HG02870 (cell line): ENCODE measurements at regions not wholly inside any gene's neighbourhood (a gene's known extent, or its start where the extent isn't known, plus 50 kb on each side); places are given as distances from the start of the nearest gene placed in this dataset.
"Not testable (repeated sequence)": the region's sequence is repeated elsewhere in the genome, so short reads cannot be mapped to it uniquely, and the experiment has no call there.

Experiments used
- ATAC-seq: cut with Tn5 transposase; IDR thresholded peaks from one replicate; pipeline ENCODE4 v1.9.1; 2021; ENCODE audit warnings: mild to moderate bottlenecking, moderate library complexity; ENCODE audit not compliant: unreplicated experiment

GRCh38 chr15:95044745-95045417, 813.5 kb downstream of the MCTP2 start:
- ATAC-seq = no peak

- ATAC-seq = no peak
These were observed 820.5 kb downstream of the MCTP2 start for GRCh38 chr15:95051861-95052260.

GRCh38 chr15:95059346-95059905, 828.1 kb downstream of the MCTP2 start:
- ATAC-seq = no peak

GRCh38 chr15:95068701-95069521, 837.5 kb downstream of the MCTP2 start:
- no peak for ATAC-seq

DNA sequence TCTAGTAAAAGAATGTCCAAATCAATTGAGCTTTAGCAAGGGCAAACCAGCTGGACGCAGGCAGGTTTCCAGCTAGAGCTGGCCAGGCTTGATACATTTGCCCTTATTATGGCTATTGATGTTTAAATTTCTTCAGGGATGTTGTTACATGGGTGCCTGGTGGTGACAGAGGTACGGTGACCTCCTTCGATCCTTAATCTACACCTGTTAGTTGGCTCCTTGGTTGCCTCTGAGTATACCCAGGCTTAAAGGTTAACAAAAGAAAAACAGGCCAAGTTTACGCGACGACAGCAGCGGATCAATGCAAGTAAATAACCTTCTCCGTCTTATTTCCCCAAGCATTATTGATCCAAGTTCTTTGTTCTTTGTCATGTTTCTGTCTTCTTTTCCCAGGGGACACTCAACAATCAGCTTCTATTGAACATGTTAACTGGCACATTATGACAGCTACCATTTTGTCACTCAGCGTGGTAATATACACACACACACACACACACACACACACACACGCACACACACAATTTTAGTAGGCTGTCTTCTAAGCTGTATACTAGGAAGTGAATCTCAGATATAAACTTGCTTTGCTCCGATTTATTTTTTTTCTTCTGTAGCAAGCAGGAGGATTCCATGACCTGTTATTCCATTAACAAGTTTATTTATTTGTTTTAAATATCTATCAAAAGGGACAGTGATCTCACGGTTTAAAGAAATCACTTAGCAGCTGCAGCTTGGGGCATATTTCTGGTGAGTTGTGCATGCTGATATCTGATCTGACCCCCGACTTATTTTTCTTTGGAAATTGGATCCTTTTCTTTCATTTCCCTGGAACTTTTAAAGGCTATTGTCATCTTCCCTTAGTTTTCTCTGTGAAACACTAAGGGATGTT, 844.7 kb downstream of the MCTP2 start:
- ATAC-seq = no peak

DNA sequence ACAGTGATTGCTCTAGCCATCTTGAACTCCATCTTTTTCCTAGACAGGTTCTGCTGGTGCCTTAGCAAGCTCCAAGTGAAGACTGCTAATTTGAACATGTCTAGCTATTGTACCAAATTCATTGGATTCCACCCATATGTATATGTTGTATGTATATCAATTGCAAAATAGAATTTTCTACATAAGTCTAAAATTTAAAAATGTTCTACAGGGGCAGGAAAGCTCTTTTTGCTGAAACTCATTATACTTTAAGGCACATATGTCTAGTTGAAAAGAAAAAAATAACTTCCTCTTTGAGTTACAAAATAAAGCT, 845.3 kb downstream of the MCTP2 start:
- ATAC-seq = no peak

DNA sequence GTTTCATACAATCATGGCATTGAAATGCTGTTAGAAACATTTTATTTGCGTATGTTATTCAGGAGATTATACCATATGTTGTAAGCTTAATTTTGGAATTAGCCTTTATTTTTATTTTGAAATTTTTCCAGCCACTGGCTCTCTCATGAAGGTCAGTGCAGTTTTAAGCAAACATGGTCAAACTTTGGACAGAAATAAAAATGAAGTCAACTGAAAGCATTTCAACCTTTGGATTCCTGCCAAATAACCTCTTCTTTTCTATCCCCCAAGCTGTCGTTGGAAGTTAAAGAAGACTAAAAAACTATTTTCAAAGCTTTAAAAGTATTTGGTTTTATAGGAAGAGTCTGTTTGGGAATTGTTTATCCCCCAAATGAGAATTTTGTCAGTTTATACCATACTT, 846.6 kb downstream of the MCTP2 start:
- ATAC-seq = no peak

- ATAC-seq = not testable (repeated sequence)
These were observed 848.9 kb downstream of the MCTP2 start for GRCh38 chr15:95080228-95080627.

- no peak for ATAC-seq
These were observed 853.7 kb downstream of the MCTP2 start for GRCh38 chr15:95085056-95085455.

GRCh38 chr15:95086531-95087252, 855.3 kb downstream of the MCTP2 start:
- ATAC-seq = no peak

GRCh38 chr15:95087253-95087609, 855.9 kb downstream of the MCTP2 start:
- ATAC-seq = no peak

DNA sequence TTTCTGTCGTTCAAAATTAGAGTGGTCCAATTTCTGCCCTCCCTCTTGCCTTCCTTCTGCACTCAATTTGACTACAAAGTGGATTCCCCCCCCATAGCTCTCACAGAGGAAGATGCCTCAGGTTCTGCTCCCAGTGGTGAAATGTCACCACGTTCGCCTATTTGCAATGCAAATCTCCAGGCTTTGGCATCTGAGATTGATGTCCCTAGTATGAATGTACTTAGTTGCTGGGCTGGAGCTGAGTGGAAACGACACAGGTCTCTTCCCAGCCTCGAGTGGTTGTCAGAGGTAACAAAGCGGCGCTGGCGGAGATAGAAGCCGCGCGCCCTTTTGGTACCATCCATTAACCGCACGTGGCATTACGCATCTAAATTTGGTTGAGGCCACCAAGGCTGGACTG, 860.1 kb downstream of the MCTP2 start:
- ATAC-seq = no peak

DNA sequence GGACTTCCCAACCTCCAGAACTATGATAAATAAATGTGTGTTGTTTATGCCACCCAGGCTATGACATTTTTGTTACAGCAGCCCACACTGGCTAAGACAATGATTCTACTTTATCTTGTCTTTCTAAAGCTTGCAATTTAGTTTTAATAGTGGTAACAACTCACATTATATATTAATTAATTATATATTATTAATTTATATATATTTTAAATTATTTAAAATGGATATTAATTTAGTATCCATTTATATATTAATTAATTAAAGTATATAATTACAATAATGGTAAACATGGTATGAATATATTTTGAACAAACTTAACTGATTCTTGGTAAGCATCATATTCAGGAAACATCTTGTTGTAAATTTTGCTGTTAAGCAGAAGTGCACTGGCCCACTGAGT, 863.9 kb downstream of the MCTP2 start:
- no peak for ATAC-seq

GRCh38 chr15:95096651-95097050, 865.3 kb downstream of the MCTP2 start:
- ATAC-seq = no peak

DNA sequence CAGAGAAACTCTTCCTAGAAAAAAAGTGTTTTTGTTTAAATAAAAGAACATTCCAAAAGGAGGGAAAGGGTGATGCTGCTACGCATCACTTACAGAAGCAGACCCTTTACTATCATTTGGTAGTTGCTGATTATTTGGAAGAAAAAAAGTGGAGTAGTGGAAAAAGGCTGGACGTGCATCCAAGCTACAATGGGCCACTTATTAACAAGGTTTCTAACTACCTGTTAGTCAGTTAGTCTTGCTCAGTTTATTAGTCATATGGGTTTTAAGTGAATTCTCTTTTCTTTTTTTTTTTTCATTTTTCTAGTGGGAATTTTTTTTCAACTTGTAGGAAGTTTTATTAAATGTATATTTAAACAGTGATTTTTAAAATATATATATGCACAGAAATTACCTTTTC, 866.0 kb downstream of the MCTP2 start:
- ATAC-seq = no peak

DNA sequence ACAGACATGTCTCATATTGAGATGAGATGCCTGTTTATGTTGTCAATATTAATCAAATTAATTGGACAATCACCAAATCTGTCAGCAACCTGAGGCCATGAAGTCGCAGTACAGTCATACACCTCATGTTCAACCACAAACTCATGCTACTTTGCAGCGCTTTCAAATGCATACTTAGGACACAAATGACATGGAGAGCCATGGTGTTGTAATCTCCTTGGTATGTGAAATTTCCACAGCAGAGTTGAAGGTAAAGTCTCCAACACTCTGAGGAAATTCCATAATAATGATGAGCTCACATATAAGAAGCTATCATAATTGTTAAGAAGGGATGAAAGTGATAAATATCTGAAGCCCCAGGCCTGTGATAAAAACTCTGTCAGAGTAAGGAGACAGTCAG, 873.9 kb downstream of the MCTP2 start:
- no peak for ATAC-seq

- ATAC-seq = no peak
These were observed 875.4 kb downstream of the MCTP2 start for GRCh38 chr15:95106801-95107200.

- ATAC-seq = no peak
These were observed 877.3 kb downstream of the MCTP2 start for GRCh38 chr15:95108673-95109072.

GRCh38 chr15:95111969-95112368, 880.6 kb downstream of the MCTP2 start:
- ATAC-seq = no peak

- ATAC-seq = no peak
These were observed 881.7 kb downstream of the MCTP2 start for GRCh38 chr15:95113041-95113440.
